ENCODE measurements at regions not wholly inside any gene's neighbourhood (a gene's known extent, or its start where the extent isn't known, plus 50 kb on each side); places are given as distances from the start of the nearest gene placed in this dataset.

DNA sequence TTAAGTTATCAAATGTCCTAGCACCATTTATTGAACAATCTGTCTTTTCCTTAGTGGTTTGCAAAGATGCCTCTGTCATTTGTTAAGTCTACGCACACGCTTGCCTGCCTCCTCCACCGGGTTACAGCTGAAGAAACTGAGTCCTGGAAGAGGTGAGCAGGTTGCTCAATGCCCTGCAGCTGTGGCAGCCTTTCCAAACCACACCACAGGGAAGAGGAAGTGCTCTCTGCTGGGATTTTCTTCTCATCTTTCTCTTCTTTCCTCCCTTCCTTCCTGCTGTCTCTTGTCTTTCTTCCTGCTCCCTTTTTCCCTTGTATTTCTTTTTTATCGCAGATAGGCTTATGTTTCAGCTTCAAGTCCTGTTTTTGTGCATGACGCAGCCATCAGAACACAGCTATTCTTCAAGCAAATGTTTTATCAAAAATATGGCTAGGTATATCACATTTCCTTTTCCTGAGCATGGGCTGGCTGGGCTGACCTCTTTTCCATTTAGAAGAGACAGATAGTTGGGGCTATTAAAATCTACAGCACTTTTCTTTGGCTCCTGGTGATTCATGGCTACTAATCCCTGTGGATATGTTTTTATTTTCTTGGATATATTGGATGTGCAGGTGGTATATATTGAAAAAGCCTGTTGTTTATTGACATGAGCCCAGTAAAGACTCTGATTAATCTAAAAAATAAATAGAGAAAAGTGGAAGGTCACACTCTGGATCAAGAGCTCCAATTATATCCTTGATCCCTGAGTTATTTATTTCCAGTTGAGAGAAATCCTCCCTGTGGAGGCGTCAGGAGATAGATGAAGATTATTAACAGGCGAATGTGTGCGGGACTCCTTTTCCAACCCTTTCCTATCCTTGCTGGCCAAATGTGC is 214.6 kb downstream of the TSN start:
- TF ChIP-seq, protein P1, sequence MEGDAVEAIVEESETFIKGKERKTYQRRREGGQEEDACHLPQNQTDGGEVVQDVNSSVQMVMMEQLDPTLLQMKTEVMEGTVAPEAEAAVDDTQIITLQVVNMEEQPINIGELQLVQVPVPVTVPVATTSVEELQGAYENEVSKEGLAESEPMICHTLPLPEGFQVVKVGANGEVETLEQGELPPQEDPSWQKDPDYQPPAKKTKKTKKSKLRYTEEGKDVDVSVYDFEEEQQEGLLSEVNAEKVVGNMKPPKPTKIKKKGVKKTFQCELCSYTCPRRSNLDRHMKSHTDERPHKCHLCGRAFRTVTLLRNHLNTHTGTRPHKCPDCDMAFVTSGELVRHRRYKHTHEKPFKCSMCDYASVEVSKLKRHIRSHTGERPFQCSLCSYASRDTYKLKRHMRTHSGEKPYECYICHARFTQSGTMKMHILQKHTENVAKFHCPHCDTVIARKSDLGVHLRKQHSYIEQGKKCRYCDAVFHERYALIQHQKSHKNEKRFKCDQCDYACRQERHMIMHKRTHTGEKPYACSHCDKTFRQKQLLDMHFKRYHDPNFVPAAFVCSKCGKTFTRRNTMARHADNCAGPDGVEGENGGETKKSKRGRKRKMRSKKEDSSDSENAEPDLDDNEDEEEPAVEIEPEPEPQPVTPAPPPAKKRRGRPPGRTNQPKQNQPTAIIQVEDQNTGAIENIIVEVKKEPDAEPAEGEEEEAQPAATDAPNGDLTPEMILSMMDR (conservative IDR thresholded peaks at IDR 0.05) = no peak
- no peak for TF ChIP-seq EZH2 (IDR thresholded peaks at IDR 0.05; ENCODE audit: low read depth)

Data from PC-9 (cell line).